ENCODE measurements at regions not wholly inside any gene's neighbourhood (a gene's known extent, or its start where the extent isn't known, plus 50 kb on each side); places are given as distances from the start of the nearest gene placed in this dataset.

DNA sequence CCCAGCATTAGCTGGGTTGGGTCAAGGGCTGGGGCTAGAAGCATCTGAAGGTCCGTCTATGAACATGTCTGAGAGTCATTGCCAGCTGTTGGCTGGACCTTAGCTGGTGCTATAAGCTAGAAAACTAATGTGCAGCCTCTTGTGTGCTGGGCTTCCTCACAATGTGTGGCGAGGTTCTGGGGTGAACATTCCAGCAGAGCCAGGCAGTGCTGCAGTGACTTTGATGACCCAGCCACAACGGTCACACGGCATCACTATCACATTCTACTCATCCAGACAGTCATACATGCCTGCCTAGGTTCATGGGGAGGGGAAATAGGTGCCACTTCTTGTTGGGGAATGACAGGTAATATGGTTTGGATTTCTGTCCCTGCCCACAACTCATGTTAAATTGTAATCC lies 260.5 kb downstream of the CYP26B1 start:
- DNase-seq, result no peak

GRCh38 chr2:71886241-71886640 lies 261.4 kb downstream of the CYP26B1 start:
- DNase-seq, result no peak

DNA sequence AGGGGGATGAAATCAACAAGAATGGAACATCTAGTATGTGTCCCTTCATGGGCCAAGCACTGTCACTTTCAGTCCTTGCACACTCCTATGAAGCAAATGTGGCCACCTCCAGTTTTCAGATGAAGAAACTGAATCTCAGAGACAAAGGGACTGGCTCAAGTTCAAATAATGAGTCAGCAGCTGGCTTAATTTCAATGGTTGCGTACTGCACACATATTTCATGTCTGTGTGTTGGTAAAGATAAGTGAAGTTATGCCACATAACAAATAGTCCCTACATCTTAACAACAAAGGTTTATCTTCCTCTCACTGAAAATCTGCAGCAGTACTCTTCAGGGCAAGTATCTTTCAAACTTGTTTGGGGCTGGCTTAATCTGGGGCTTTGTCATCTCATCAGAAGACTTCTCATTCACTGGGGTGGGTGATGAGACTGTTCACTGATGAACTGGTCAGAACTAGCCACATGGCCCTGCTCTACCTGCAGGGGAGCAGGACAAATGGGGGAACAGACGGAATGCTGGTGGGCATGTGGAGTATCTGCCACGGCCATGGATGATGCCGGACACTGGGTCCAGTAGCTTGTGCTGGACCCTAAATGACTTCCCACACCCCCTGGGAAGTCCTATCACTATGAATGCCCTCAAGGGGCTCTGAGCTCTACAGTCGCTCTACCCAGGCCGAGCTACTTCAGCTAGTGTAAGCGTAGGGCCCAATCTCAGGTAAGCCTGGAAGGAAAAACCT lies 263.2 kb downstream of the CYP26B1 start:
- peak; percentile 45 for DNase-seq

GRCh38 chr2:71882949-71883472 lies 264.7 kb downstream of the CYP26B1 start:
- DNase-seq, result peak; percentile 87

DNA sequence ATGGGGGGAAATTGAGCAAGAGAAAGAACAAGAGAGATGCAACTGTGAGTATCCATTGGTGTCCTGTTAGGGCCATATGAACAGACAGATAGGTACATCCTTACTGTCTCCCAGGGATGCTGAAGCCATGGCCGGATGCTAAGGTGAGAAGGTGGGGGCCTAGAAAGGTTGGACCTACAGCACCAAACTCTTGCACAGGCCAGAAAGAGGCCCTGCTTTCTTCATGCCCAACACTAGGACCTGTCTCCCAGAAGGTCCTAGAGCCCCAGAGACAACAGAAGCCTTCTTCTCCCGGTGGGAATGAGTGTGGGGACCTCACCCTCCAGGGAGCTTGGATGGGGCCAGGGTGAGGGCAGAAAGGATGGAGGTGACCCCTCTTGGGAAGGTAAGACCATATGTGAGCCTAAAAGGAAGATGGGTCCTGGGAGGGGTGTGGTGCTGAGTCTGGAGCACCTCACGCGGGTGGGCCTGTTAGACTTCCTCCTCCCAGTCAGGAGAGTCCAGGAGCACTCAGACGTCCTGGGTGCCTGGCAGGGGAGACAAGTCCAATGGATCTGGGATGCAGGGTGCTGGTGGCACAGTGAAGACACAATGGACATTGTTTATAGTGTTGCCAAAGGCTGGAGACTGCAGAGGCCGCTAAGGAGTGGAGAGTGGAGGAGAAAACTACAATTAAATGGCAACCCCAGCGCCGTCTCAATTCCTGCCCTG lies 265.3 kb downstream of the CYP26B1 start:
- no peak for DNase-seq

GRCh38 chr2:71880846-71881610 lies 266.6 kb downstream of the CYP26B1 start:
- peak; percentile 68 for DNase-seq

- no peak for DNase-seq
Measured at GRCh38 chr2:71880287-71880686, 267.4 kb downstream of the CYP26B1 start.

DNA sequence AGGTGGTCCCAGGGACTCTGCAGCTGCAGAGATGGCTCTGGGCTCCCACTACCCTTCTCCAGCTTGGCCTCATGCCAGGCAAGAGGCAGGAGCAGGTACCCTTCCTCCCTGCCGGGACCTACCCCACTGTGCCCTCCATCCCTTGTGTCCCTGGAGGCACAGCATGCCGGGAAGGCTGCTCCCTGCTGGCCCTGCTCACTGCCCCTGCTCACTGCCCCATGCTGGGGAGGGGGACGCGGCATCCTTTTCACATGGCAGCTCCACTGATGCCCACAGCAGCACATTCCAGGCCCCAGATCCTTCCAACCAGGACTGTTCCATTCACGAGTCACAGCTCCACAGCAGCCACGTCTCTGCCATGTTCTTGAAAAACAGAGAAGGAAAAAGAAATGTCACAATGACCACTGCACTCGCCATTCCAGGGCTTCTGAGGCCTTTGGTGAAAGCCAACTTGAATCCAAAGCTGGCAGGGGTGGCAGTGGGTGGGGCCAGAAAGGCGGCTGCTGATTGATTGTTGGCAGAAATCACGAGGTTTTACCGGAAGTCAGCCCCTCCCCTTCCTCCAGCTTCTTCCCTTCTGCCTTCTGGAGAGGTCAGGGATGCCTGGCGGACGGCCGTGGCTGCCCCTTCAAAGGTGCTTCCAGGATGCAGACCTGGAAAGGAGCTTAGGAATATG lies 268.0 kb downstream of the CYP26B1 start:
- DNase-seq, result no peak

GRCh38 chr2:71878626-71879508 lies 268.8 kb downstream of the CYP26B1 start:
- DNase-seq, result no peak

DNA sequence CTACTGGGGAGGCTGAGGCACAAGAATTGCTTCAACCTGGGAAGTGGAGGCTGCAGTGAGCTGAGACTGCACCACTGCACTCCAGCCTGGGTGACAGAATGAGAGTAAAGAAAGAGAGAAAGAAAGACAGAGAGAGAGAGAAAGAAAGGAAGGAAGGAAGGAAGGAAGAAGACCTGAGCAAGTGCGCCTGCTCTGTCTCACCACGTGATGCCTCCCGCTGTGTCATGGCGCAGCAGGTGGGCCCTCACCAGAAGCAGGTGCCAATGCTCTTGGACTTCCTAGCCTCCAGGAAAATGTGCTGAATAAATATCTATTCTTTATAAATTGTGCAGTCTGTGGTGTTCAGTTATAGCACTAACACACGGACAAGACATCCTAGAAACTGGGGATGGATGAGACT lies 270.0 kb downstream of the CYP26B1 start:
- DNase-seq, result no peak

GRCh38 chr2:71876542-71877451 lies 270.9 kb downstream of the CYP26B1 start:
- peak; percentile 36 for DNase-seq

- no peak for DNase-seq
Measured at GRCh38 chr2:71872466-71873051, 275.1 kb downstream of the CYP26B1 start.

DNA sequence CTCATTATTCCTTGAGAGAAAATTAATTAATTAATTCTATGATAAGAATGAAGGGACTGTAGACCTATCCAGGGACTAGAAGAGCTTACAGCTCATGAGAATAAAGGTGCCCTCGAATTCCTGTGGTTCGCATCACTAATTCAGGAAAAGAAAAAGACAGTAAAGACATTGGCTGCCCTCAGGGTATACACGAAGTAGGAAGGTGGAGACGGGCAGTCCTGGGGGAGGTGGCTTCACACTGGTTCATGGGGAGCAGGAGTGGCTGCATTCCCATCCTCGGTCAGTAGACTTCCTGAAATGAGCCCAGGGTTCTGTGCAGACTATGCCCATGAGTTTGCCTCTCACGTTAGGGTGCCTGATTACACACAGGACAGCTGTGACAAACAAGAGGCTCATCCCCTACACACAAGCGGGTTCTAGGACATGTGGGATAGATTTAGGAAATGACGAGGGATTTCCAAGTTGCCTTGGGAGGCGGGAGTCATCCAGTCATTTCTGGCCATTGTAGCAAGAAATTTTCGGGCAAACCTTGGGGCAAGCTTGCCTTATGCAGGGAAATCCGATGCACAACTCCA lies 282.2 kb downstream of the CYP26B1 start:
- no peak for DNase-seq

DNA sequence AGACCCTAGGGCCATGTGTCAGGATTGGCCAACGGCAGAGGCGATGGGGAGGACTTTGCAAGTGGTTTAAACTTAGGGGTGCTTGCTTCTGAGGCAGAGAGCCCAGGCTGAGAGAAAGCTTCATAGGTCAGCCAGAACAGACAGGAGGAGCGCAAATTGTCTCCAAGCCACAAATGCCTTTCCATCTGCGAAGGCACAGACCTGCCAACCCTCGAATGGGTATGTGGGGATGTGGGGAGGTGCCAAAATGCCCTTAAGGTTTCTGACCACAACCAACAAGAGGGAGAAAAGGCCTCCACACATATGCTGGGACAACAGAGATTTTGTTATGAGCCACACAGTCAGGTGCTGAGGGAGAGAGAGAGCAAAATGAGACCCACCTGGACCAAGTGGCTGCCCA lies 283.6 kb downstream of the CYP26B1 start:
- DNase-seq, result no peak

GRCh38 chr2:71863396-71863795 lies 284.3 kb downstream of the CYP26B1 start:
- DNase-seq, result no peak

- DNase-seq, result no peak
Measured at GRCh38 chr2:71862921-71863320, 284.7 kb downstream of the CYP26B1 start.

- DNase-seq, result no peak
Measured at GRCh38 chr2:71861186-71862160, 286.2 kb downstream of the CYP26B1 start.

DNA sequence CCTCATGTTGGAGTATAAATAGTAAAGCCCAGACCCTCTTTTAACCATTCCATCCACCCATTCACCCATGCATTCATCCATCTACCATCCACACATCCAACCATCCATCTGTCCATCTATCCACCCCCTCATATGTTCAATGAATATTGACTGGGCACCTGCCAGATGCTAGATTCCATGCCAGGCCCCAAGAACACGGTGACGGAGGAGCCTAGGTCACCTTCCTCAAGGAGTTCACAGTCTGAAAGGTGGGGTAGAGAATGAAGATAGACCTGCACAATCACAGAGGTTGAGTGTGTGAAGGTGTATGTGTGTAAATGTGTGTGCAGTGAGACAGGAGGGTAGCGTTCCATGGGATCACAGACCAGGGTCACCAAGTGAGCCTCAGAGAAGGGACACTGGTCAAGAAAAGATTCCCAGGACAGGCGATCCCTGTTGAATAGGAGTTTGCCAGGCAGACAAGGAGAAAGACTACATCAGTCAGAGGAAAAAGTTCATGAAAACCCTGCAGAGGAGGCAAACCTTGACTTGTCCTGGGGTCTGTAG lies 287.2 kb downstream of the CYP26B1 start:
- no peak for DNase-seq
